ENCODE measurements at regions not wholly inside any gene's neighbourhood (a gene's known extent, or its start where the extent isn't known, plus 50 kb on each side); places are given as distances from the start of the nearest gene placed in this dataset.

DNA sequence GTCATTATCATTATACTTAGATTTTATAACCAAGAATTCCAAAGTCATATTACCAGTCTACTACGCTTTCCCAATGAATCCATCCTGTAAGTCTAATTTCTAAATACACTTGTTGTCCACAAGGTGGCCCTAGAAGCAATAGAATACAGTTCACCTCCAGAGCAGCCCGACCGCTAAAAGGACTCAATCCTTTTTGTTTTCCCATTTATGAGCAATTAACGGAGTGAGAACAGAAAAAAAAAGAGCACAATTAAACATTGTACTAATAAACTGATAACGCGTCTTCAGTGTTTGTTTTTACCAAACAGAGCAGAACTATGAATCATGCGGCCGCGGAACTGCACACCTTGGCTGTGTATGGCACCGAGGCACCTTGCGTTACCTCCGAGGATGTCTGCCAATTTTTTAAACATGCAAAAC, 160.7 kb upstream of the DAPK1 start:
- Histone ChIP-seq H3K9me2 (ENCODE audit: insufficient read depth) (no peaks in the 10 kb centered on the region), H3K79me2 (ENCODE audit: insufficient read depth, low read length) (no peaks in the 10 kb centered on the region), H2AFZ (ENCODE audit: low read depth, low read length, poor library complexity, severe bottlenecking) (no peak overlapping the region), H3K4me2 (ENCODE audit: low read length) (no peak overlapping the region), H3K27ac (ENCODE audit: low read depth, low read length) (no peak overlapping the region), H3K4me1 (ENCODE audit: control insufficient read depth in 1 of 2, insufficient read depth in 2 of 2, low read length in 2 of 2) (no peaks in the 10 kb centered on the region), H3K36me3 (ENCODE audit: control insufficient read depth in 1 of 2, insufficient read depth in 2 of 2, low read length in 2 of 2) (no peaks in the 10 kb centered on the region), H3K9ac (ENCODE audit: low read length) (no peak overlapping the region), H3K27me3 (ENCODE audit: insufficient read depth, low read length) (peaks cover 26% of the 10 kb centered on the region), H3K9me3 (ENCODE audit: control insufficient read depth in 1 of 2, insufficient read depth in 1 of 2, low read depth in 1 of 2, low read length in 2 of 2) (peaks cover 0 to 5% of the 10 kb centered on the region in 2 experiments; a peak in 1 of 4 replicates), H4K20me1 (ENCODE audit: insufficient read depth) (no peaks in the 10 kb centered on the region), H3K4me3 (replicated peaks in 1 of 2; ENCODE audit: low read depth in 1 of 2, low read length in 2 of 2) (no peak overlapping the region)
- BruUV-seq (replicated peaks) = no TSS peak
- CTCF ChIA-PET = interaction anchor here (5.0 kb wide), 1 partner anchor 326 kb away, joined by 41 read pairs; no protein-coding TSS in a partner anchor
- TF ChIP-seq, protein P1, sequence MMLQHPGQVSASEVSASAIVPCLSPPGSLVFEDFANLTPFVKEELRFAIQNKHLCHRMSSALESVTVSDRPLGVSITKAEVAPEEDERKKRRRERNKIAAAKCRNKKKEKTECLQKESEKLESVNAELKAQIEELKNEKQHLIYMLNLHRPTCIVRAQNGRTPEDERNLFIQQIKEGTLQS (IDR thresholded peaks at IDR 0.05) = no peak
- TF ChIP-seq FOSL1 (IDR thresholded peaks at IDR 0.05; ENCODE audit: low read depth) (no peak), ZFX (IDR thresholded peaks at IDR 0.05) (no peak), ZNF274 (IDR thresholded peaks at IDR 0.05; ENCODE audit: low read depth, low read length) (no peak), POLR2AphosphoS5 (IDR thresholded peaks at IDR 0.05; ENCODE audit: low read depth, low read length) (no peak), RAD21 (IDR thresholded peaks at IDR 0.05; ENCODE audit: low read depth) (peak; percentile 84), EGR1 (IDR thresholded peaks at IDR 0.05; ENCODE audit: low read depth) (no peak)
- TF ChIP-seq, protein P2, sequence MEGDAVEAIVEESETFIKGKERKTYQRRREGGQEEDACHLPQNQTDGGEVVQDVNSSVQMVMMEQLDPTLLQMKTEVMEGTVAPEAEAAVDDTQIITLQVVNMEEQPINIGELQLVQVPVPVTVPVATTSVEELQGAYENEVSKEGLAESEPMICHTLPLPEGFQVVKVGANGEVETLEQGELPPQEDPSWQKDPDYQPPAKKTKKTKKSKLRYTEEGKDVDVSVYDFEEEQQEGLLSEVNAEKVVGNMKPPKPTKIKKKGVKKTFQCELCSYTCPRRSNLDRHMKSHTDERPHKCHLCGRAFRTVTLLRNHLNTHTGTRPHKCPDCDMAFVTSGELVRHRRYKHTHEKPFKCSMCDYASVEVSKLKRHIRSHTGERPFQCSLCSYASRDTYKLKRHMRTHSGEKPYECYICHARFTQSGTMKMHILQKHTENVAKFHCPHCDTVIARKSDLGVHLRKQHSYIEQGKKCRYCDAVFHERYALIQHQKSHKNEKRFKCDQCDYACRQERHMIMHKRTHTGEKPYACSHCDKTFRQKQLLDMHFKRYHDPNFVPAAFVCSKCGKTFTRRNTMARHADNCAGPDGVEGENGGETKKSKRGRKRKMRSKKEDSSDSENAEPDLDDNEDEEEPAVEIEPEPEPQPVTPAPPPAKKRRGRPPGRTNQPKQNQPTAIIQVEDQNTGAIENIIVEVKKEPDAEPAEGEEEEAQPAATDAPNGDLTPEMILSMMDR (IDR thresholded peaks at IDR 0.05 in 2 of 3, conservative IDR thresholded peaks at IDR 0.05 in 1 of 3; ENCODE audit: borderline replicate concordance in 1 of 3, insufficient read depth in 1 of 3, low read depth in 2 of 3, low read length in 2 of 3) = peak; percentile 40 to 73 (median 65); a peak in 5 of 6 replicates
- ATAC-seq (peak; percentile 81), DNase-seq (ENCODE audit: low read depth, low spot score) (peak; percentile 54)
- RAD21 ChIA-PET (ENCODE audit: low non-redundant PET in 1 of 2, low total read pairs in 2 of 2, uncharacterized antibody in 2 of 2, unreplicated experiment in 2 of 2) = interaction anchor here in 1 of 2 experiments (0.9 kb wide), 1 partner anchor 326 kb away, joined by 4 read pairs; no protein-coding TSS in a partner anchor
- POLR2A ChIA-PET = no interaction called here
- intact Hi-C loops (cut with micrococcal nuclease) = loop anchor here (1.0 to 5.0 kb wide), 2 partner anchors 326 to 475 kb away; no protein-coding TSS in a partner anchor

Measured in HCT116 (cell line).